GM21723 (cell line): ENCODE measurements at regions not wholly inside any gene's neighbourhood (a gene's known extent, or its start where the extent isn't known, plus 50 kb on each side); places are given as distances from the start of the nearest gene placed in this dataset.
"Not testable (repeated sequence)": the region's sequence is repeated elsewhere in the genome, so short reads cannot be mapped to it uniquely, and the experiment has no call there.

Source experiments
- ATAC-seq: cut with Tn5 transposase; IDR thresholded peaks from one replicate; pipeline ENCODE4 v1.9.1; 2021; ENCODE audit warnings: mild to moderate bottlenecking, moderate library complexity; ENCODE audit not compliant: unreplicated experiment

DNA sequence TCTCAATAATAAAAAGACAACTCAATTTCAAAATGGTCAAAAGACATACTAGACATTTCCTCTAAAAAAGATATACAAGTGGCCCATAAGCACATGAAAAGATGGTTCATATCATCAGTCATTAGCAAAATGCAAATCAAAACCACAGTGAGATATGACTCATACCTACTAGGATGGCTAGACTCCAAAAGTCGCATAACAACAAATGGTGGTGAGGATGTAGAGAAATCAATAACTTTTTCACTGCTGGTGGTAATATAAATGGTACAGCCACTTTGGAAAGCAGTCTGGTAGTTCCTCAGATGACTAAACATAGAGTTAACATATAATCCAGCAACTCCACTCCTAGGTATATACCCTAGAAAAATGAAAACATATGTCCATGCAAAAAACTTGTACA is 242.3 kb upstream of the NOL4 start:
- no peak for ATAC-seq

DNA sequence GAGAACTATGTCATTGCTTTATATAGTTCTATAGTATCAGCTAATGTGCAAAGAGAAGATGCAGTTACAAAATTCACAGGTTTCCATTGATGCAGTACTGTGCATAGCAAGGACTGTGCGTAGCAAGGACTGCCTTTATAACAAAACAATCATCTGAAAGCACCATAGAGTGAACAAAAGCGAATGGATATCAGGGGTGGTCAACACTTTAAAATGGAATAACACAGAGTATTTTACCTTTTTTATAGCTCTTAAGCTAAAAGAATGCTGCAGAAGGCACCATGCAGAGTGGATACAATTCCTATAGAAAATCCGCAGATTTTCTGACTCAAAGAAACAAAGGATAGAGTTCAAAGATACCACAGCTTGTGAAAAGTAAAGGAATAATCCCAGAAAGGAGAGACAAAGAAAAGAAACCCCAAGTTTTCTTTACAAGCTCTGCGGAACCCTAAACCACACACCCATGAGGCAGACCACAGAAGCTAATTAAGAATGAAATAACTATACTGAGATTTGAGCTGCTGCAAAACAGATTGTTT is 229.9 kb upstream of the DTNA start:
- ATAC-seq, result no peak

GRCh38 chr18:34482204-34482603 is 227.9 kb upstream of the DTNA start:
- no peak for ATAC-seq

- ATAC-seq, result no peak
Measured at GRCh38 chr18:34483198-34483597, 226.9 kb upstream of the DTNA start.

- no peak for ATAC-seq
Measured at GRCh38 chr18:34491719-34492118, 218.4 kb upstream of the DTNA start.

DNA sequence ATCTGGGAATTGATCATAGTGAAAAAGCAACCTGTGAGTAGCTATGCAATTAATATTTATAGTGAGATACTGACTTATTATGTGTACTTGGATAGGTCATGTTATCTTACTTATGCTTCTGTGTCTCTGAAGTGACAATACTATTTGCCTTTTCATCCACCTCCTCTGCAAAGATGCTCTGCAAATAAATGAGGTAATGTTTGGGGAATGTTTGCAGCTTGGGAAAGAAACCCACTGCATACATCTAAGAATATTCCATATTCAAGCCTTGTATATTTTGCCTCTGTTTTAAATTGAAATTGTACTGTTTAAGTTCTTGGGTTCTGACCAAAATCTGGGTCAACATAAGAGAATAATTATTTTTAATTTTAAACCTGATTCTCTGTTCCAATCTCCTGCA is 217.4 kb upstream of the DTNA start:
- ATAC-seq, result no peak

GRCh38 chr18:34493099-34493544 is 217.0 kb upstream of the DTNA start:
- peak; percentile 45 for ATAC-seq

DNA sequence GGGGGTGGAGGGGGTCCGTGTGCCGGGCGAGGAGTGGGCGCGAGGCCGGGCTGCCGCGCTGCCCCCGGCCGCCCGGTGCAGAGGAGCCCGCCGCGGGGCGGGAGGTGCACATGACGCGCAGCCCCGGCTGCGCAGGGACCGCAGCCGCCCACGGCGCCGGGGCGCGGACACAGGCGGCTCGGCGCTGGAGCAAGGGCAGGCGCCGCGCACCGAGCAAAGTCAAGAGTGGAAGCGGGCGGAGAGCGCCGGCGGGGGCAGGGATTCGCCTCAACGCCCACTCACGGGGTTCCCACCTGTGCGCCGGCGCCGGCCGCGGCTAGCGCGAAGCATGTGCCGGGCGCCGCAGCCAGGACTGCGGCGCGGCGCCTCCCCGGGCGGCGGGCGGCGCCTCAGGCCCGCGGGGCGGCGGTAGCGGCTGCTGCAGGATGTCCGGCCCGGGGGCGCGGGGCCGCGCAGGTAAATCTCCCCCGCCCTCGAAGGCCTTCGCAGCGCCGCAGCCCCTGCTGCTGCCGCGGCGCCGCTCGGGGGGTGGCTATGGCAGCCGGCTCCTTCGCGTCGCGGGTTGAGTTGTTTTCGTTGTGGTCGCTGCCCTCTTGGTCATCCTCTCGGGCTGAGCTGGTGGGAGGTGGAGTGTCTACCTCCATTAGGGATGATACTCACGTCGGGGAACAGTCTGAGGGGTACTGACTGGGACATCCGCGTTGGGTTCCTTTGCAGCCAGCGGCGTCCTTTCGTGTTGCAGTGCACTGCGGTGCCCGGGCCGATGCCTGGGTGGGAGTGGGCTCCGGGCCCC is 216.3 kb upstream of the DTNA start:
- peak; percentile 64 for ATAC-seq

- no peak for ATAC-seq
Measured at GRCh38 chr18:34494359-34494696, 215.8 kb upstream of the DTNA start.

- no peak for ATAC-seq
Measured at GRCh38 chr18:34495506-34495905, 214.6 kb upstream of the DTNA start.

DNA sequence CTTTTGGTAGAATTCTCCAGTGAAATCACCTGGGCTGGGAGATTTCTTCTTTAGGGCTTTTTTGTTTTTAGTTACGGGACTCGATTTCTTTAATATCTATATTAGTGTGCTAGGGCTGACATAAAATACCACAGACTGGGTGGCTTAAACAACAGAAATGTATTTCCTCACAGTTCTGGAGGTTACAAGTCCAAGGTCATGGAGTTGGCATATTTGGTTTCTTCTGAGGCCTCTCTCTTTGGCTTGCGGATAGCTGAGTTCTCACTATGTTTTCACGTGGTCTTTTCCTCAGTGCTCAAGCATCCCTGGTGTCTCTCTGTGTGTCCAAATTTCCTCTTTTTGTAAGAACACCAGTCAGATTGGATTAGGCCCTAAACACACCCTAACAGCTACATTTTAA is 208.5 kb upstream of the DTNA start:
- ATAC-seq, result no peak

DNA sequence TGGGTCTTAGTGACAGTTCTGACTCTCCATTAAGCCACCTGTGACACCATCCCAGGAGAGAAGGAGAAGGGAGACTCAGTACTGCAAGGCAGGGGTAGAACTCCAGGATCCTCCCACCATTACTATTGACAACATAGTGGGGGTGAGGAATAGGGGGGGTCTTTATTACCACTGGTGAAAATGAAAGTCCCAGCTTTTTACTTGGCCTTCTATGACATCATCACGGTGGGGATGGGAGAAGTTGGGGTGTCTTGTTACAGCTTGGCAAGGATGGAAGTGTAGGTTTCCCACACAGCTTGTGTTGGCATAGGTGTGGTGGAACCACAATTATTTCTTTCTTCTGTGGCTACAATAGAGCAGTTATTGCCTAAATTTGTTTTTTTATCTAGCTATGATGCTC is 203.9 kb upstream of the DTNA start:
- no peak for ATAC-seq

DNA sequence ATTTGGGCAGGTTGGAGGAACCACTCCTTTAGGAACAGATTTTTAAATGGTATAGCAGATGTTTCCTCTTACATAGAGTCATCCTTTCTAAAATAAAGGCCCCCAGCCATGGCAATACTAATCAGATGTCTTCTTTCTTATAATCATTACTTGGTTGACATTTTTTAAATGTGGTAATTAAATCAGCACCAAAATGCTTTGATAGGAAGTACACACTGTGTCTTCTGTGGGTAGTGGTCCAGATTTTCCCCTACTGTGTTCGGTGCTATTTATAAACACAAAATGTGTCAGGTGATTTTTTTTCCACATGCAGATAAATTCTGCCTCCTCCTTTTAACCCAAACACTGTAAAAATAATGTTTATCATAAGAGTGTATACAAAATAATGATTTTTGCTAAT is 200.9 kb upstream of the DTNA start:
- no peak for ATAC-seq

DNA sequence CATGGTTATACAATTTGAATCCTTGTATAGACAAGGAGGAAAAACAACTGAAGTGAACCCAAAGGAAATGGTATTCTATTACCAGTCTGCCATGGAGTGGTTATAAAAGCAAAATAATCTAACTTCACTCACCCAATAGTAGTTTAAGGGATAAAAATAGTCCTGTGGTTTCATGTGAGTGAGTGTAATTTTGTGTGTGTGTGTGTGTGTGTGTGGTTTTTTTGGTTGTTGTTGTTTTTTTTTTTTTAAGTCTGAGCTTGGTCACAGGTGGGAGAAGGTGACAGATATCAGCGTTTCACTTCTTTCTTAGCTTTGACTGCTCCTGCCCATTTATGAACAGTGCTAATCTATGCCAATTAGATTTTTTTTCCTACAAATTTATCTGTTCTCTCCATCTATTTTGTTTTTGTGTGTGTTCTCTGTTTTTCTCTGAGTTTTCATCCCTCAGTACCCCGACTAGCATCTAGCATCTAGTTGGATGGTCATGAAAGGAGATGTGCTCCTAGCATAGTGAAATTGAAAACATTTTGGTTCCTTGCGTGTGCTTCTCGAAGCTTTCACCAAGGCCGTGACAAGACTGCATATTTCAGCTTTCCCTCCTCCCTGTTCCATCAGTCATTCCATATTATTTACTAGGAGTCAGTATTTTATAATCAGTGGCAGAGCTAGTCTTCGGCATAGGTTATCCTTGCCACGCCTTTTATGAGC is 200.1 kb upstream of the DTNA start:
- no peak for ATAC-seq

GRCh38 chr18:34510926-34511325 is 199.2 kb upstream of the DTNA start:
- no peak for ATAC-seq

- ATAC-seq, result no peak
Measured at GRCh38 chr18:34511435-34511834, 198.7 kb upstream of the DTNA start.

DNA sequence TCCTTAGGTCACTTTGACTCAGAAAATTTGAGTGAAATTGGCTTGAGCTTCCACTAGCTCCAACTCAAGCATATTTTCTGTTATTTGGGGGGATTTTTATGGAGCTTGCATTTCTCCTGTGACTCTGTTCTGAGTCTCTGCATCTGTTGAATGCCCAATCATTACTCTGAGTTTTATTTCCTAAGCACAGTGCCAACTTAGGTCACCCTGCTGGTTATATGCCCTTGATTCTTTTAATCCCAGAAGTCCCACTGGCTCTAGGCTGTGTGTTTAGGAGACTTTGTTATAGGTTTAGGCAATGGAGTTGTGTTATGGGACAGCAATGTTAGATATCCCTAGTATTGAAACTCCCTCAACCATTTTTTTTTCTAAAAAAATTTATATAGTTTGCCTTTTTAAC is 198.2 kb upstream of the DTNA start:
- no peak for ATAC-seq

GRCh38 chr18:34514238-34514637 is 195.9 kb upstream of the DTNA start:
- no peak for ATAC-seq

DNA sequence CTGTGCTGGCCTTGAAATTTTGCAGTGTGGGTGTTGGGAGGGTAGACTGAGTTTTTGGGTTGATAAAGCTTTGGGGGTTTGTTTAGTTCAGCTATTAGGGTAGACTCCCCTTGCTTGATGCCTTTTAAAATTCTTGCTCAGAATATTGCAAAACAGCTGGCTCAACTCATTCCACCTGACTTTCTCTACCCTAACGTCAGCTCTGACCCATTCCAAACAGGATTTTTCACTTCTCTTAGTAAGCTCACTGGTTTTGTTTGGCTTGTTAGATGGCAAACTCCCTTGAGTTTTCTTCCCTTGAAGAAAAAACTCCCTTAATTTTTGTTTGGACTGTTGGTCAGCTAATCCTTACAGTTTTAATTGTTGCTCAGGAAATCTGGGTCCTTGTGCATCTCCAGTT is 195.1 kb upstream of the DTNA start:
- no peak for ATAC-seq

GRCh38 chr18:34516355-34516754 is 193.7 kb upstream of the DTNA start:
- not testable (repeated sequence) for ATAC-seq

DNA sequence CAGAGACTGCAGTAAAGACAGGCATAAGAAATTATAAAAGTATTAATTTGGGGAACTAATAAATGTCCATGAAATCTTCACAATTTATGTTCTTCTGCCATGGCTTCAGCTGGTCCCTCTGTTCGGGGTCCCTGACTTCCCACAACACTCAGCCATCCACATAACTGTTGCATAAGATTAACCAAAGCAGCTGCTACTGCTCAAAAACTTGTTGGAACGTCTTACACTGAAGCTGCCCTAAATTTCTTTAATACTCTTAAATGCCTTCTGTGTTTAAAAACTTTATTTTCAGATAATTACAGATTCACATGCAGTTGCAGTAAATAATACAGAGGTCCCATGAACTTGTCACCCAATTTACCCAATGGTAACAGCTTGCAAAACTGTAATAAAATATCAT is 193.1 kb upstream of the DTNA start:
- not testable (repeated sequence) for ATAC-seq

DNA sequence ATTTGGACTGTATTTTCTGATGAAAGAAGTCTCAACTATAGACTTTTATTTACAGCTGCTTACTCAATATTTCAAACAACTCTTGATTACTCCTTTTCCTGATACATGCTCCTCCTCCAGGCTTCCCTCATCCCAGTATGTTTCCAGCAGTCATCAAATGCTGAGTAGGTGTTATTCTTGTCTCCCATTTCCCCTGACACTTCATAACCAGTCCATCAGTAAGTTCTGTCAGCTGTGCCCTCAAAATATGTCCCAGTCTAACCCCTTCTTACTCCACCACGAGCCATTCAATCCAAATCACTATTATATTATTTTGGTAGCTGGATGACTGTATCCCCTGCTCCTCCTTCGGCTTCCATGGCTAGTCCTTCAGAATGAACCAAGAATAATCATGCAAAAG is 189.1 kb upstream of the DTNA start:
- ATAC-seq, result no peak
